ENCODE measurements at regions not wholly inside any gene's neighbourhood (a gene's known extent, or its start where the extent isn't known, plus 50 kb on each side); places are given as distances from the start of the nearest gene placed in this dataset.
A peak's percentile ranks its signal among the peaks of the same experiment; 100 is the strongest.

GRCh38 chr1:235025422-235025984, 103.1 kb downstream of the TOMM20 start:
- DNase-seq = no peak

- DNase-seq = no peak
Measured at GRCh38 chr1:235024711-235025421, 103.8 kb downstream of the TOMM20 start.

DNA sequence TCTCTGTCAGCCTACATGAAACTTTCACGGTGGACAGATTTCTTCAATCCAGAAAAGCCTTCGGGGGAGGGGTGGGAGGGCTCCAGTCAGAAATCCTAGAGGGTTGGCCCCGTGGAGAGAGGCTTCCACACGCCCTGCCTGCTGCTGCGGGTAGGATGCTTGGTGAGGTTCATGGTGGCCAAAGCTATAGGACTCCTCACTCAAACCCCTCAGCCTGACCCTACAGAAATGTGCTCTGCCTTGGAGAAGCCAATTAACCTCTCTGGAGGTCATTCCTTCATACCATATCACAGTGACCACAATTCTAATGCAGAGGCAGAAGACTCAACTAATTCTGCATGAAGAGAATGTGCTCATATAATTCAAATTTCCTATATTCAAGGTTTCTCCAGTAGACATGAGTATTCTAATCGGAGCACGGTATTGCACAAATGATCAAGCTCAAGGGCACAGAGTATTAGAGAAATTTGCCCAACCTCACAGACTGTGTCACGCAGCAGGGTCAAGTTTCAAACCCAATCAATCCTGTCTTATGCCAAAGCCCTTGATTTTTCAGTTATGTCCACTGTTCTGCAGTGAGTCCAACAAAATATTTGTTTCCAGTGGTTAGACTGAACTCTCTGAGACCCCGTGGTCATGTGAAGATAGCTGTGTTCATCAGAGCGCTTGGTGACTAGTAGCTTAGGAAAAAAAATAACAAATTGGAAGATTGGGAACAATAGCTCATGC, 104.8 kb downstream of the TOMM20 start:
- no peak for DNase-seq

DNA sequence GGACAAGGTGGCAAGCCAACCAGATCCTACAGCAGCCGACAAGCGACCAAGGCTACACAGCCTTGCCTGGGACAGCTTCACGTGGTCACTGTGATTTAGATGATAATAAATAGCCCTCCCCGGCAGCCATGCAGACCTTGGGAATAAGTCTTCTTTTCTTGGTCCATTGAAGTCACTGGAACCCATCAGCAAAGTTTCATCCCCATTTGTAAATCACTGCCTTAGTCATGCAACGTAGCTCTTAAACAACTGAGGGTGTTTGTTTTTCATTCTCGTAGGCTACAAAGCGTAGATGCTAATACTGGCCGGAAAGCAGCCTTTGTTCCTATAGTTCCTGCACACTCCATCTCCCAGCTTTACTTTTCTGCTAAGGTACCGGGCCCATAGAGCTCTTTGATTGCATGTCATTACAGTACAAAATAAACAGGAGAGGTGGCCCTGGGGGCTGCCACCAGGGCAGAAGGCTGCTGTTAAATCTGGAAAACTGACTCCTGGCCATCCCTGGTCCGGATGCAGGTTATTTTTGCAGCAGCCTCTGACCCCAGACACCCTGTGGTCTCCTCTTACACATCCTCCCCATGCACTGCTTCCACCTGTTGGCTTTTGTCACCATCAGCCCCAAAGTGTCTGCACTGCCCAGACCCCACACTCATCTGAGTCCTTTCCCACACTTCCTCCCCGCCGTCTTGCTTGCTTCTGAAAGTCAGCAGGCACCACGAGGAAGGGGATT, 105.5 kb downstream of the TOMM20 start:
- no peak for DNase-seq

- DNase-seq = peak; percentile 79
Measured at GRCh38 chr1:235022341-235022980, 106.2 kb downstream of the TOMM20 start.

DNA sequence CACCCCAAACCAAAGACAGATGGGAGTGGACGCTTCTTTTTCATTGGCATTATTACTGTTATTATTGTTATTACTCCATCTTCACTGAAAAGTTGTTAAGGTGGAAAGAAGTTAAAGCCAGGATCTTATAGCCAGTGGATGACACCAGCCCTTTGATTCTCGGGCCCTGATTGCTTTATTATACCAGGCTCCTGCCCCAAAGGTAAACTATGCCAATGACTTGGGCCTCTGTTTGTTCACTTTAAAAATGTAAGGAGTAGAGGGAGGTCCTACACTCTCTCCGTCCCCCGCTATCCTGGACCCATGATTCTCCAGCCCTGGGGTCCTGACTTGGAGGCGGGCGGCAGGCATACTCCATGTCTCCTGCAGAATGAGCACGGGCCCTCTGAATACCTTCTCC, 106.8 kb downstream of the TOMM20 start:
- no peak for DNase-seq

- no peak for DNase-seq
Measured at GRCh38 chr1:235021321-235021720, 107.3 kb downstream of the TOMM20 start.

- DNase-seq = no peak
Measured at GRCh38 chr1:235019961-235020360, 108.7 kb downstream of the TOMM20 start.

DNA sequence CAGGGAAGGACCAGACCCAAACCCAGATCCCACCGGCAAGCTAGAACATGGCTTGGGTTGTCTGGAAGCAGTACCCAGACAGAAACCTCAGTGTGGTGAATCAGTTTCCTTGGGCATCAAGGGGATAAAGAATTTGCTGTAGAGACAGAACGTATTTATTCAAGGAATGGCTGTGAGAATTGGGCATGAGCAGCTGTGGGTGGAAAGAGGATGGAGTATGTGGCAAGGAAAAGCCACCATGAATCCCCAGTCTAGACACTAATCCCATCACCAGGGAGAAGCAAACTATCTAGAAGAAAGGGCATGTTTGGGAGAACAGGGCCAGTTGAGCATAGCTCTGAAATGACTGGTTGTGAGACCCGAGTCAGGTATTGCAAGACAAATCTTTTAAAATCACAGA, 109.2 kb downstream of the TOMM20 start:
- DNase-seq = no peak

- DNase-seq = no peak
Measured at GRCh38 chr1:235018720-235019444, 109.8 kb downstream of the TOMM20 start.

DNA sequence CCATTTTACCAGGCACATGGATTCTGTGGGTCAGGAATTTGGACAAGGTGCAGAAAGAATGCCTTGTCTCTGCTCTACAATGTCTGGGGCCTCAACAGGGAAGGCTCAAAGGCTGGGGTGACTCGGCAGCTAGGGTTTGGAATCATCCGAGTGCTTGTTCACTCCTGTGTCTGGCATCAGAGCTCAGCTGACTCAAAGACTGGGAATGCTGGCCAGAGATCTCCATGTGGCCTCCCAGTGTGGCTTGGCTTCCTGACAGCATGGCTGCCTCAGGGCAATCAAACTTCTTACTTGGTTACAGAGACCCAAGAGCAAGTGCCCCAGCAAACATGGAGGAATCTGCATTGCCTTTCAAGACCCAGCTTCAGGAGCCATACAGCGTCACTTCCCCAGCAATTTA, 110.5 kb downstream of the TOMM20 start:
- DNase-seq = no peak

DNA sequence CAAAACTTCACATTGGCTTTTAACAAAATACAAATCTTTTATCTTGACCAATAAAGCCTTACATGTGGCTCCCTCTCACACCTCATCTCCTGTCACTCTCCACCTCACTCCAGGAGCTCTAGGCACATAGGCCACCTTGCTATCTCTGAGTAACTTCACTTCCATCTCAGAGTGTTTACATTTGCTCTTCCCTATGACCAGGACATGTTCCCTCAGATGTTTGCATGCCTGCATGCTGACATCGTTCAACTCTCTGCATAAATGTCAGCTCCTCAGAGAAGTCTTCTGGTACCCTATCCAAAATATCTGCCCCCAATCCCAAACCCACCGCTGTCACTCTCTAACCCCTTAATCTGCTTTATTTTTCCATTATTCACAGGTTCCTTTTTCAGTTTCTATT, 110.9 kb downstream of the TOMM20 start:
- no peak for DNase-seq

DNA sequence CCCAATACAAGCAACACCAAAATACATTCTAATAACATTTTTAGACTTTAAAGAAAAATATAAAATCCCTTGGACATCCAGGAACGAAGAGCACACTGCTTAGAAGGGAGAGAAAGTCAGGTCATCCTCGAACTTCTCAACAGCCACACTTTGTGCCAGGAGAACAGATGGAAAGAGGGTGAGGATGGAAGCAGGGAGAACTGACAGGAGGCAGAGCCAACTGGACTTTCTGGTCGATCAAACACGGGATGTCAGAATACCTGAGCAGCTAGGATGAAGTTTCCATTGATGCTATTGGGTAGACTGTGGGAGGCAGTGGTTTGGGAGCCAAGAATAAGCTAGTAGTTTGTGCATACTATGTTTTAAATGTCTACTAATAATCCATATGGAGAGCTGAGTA, 111.4 kb downstream of the TOMM20 start:
- no peak for DNase-seq

- no peak for DNase-seq
Measured at GRCh38 chr1:235015291-235015985, 113.2 kb downstream of the TOMM20 start.

- no peak for DNase-seq
Measured at GRCh38 chr1:235014756-235015155, 113.9 kb downstream of the TOMM20 start.

DNA sequence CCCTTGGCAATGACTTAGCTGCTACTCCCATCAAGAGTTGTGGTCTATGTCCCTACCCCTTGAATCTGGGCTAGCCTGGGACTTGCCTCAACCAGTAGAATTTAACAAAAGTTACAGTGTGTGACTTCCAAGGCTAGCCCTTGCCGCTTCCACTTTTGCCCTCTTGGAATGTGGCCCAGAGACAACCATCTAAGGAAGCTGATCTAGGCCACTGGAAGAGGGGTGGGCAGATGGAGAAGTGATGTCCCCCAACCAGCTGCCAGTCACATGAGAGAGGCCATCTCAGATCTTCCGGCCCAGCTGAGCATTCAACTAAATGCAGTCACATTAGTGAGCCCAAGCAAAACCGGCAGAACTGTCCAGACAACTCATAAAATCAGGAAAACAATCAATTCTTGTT, 115.1 kb downstream of the TOMM20 start:
- no peak for DNase-seq

- DNase-seq = no peak
Measured at GRCh38 chr1:235012436-235013210, 116.0 kb downstream of the TOMM20 start.

GRCh38 chr1:235011599-235012435, 116.8 kb downstream of the TOMM20 start:
- peak; percentile 90 for DNase-seq

- DNase-seq = no peak
Measured at GRCh38 chr1:235011064-235011598, 117.5 kb downstream of the TOMM20 start.
